ENCODE measurements at regions not wholly inside any gene's neighbourhood (a gene's known extent, or its start where the extent isn't known, plus 50 kb on each side); places are given as distances from the start of the nearest gene placed in this dataset.
"Not testable (repeated sequence)": the region's sequence is repeated elsewhere in the genome, so short reads cannot be mapped to it uniquely, and the experiment has no call there.

DNA sequence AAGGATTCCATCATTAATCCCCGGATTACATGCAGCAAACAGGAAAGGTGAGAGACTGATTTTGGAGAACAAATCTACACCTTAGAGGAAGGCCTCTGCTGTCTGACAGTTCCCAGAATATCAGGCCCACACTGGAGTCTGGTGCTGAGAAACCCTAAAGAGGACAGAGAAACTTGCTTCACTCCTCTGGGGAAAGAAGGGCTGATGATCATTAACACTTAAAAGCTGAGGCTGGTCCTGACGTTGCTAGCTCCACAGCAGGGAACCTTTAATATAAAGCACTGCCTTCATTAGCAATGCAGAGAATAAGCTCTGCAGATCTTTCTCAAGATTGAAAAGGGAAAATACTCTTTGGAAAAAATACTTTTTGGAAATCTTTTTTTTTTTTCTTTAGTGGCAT is 1472.4 kb upstream of the GOT2 start:
- Mint-ChIP-seq H3K4me1 (ENCODE audit: low read depth) (no peaks in the 10 kb centered on the region), H3K36me3 (ENCODE audit: low read depth) (no peaks in the 10 kb centered on the region), H3K27me3 (ENCODE audit: low read depth) (no peaks in the 10 kb centered on the region), H3K9me3 (peaks cover 14% of the 10 kb centered on the region), H3K4me3 (no peak overlapping the region), H3K27ac (no peak overlapping the region)
- no peak for DNase-seq (ENCODE audit: low spot score)

DNA sequence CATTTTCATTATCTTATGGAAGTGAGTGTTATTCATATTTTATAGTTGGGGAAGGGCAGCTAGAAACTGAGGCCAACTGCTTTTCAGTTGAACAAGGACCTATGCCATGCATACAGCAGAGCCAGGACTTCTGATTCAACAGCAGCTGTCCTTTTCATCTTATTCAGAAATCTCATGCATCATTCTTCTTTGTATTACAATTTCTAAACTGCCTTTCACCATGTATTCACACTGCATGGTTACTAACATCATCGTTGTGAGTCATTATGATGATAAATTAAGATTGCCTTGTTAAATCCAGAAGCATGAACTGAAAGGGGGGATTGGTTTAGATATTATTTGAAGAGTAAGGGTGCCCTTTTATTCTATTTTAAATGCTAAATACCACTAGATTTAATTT is 1470.1 kb upstream of the GOT2 start:
- no peak for DNase-seq (ENCODE audit: low spot score)
- Mint-ChIP-seq H3K4me1 (ENCODE audit: low read depth) (no peaks in the 10 kb centered on the region), H3K4me3 (no peak overlapping the region), H3K27me3 (ENCODE audit: low read depth) (no peaks in the 10 kb centered on the region), H3K36me3 (ENCODE audit: low read depth) (no peaks in the 10 kb centered on the region), H3K27ac (no peak overlapping the region), H3K9me3 (peaks cover 23% of the 10 kb centered on the region)

GRCh38 chr16:60203525-60204124 is 1469.5 kb upstream of the GOT2 start:
- H3K27ac Mint-ChIP-seq = no peak overlapping the region
- no peak for DNase-seq (ENCODE audit: low spot score)
- H3K36me3 Mint-ChIP-seq (ENCODE audit: low read depth) = no peaks in the 10 kb centered on the region
- no peaks in the 10 kb centered on the region for H3K4me1 Mint-ChIP-seq (ENCODE audit: low read depth)
- H3K4me3 Mint-ChIP-seq = no peak overlapping the region
- H3K9me3 Mint-ChIP-seq = peaks cover 23% of the 10 kb centered on the region
- no peaks in the 10 kb centered on the region for H3K27me3 Mint-ChIP-seq (ENCODE audit: low read depth)

DNA sequence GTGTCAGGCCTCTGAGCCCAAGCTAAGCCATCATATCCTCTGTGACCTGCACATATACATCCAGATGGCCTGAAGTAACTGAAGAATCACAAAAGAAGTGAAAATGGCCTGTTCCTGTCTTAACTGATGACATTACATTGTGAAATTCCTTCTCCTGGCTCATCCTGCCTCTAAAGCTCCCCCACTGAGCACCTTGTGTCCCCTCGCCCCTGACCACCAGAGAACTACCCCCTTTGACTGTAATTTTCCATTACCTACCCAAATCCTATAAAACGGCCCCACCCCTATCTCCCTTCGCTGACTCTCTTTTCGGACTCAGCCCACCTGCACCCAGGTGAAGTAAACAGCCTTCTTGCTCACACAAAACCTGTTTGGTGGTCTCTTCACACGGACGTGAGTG is 1466.6 kb upstream of the GOT2 start:
- not testable (repeated sequence) for H3K36me3 Mint-ChIP-seq (ENCODE audit: low read depth); DNase-seq (ENCODE audit: low spot score); H3K27me3 Mint-ChIP-seq (ENCODE audit: low read depth); H3K4me3 Mint-ChIP-seq; H3K27ac Mint-ChIP-seq; H3K4me1 Mint-ChIP-seq (ENCODE audit: low read depth)
- H3K9me3 Mint-ChIP-seq = peaks cover 23% of the 10 kb centered on the region

GRCh38 chr16:60200161-60200560 is 1466.0 kb upstream of the GOT2 start:
- no peak overlapping the region for H3K27ac Mint-ChIP-seq
- DNase-seq (ENCODE audit: low spot score) = no peak
- H3K4me3 Mint-ChIP-seq = no peak overlapping the region
- no peaks in the 10 kb centered on the region for H3K36me3 Mint-ChIP-seq (ENCODE audit: low read depth)
- H3K27me3 Mint-ChIP-seq (ENCODE audit: low read depth) = no peaks in the 10 kb centered on the region
- no peaks in the 10 kb centered on the region for H3K4me1 Mint-ChIP-seq (ENCODE audit: low read depth)
- H3K9me3 Mint-ChIP-seq = peaks cover 23% of the 10 kb centered on the region

DNA sequence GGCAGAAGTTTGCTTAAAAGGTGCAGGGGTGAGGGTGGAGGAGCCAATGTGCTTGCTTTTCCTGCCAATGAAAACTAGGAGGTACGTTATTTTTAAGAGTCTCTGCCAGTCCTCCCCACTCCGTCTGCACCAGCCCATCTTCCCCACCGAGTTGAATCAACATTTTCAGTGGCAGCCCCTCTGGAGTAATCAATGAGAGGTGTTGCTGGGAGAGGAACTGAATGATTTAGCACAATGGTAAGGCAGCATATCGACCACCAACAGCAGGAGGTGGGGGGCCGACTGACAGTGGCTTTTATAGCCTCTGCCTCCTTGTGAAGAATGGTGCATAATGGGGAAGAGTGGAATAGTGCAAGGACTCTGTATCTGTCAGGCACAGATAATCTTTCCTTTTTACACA is 1465.0 kb upstream of the GOT2 start:
- H3K4me1 Mint-ChIP-seq (ENCODE audit: low read depth) = no peaks in the 10 kb centered on the region
- no peak for DNase-seq (ENCODE audit: low spot score)
- H3K9me3 Mint-ChIP-seq = peaks cover 23% of the 10 kb centered on the region
- no peak overlapping the region for H3K27ac Mint-ChIP-seq
- H3K4me3 Mint-ChIP-seq = no peak overlapping the region
- no peaks in the 10 kb centered on the region for H3K27me3 Mint-ChIP-seq (ENCODE audit: low read depth)
- H3K36me3 Mint-ChIP-seq (ENCODE audit: low read depth) = no peaks in the 10 kb centered on the region

- H3K4me1 Mint-ChIP-seq (ENCODE audit: low read depth) = no peaks in the 10 kb centered on the region
- H3K4me3 Mint-ChIP-seq = no peak overlapping the region
- no peaks in the 10 kb centered on the region for H3K36me3 Mint-ChIP-seq (ENCODE audit: low read depth)
- no peaks in the 10 kb centered on the region for H3K27me3 Mint-ChIP-seq (ENCODE audit: low read depth)
- H3K27ac Mint-ChIP-seq = no peak overlapping the region
- peaks cover 34% of the 10 kb centered on the region for H3K9me3 Mint-ChIP-seq
- no peak for DNase-seq (ENCODE audit: low spot score)
These were observed 1447.4 kb upstream of the GOT2 start for GRCh38 chr16:60181536-60181935.

- no peak overlapping the region for H3K4me3 Mint-ChIP-seq
- DNase-seq (ENCODE audit: low spot score) = no peak
- H3K27ac Mint-ChIP-seq = no peak overlapping the region
- H3K9me3 Mint-ChIP-seq = peaks cover 35% of the 10 kb centered on the region
- no peaks in the 10 kb centered on the region for H3K36me3 Mint-ChIP-seq (ENCODE audit: low read depth)
- no peaks in the 10 kb centered on the region for H3K27me3 Mint-ChIP-seq (ENCODE audit: low read depth)
- no peaks in the 10 kb centered on the region for H3K4me1 Mint-ChIP-seq (ENCODE audit: low read depth)
These were observed 1446.5 kb upstream of the GOT2 start for GRCh38 chr16:60180609-60181008.

DNA sequence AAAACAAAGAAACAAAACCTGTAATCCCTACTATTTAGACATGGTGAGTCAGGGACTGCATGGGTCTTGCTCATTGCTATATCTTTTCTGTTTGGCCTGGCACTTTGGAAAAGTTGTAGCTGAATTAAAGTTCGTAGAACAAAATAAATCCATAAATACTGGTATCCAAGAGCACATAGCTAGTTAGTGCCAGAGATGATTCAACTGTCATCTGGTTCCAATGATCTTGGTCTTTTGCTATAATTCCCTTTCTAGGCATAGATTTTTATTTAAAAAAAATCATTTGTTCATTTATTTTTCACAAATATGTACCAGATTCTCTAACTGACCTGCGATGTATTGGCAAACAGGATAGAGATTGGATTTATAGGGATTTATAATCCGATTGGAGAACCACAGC is 1436.1 kb upstream of the GOT2 start:
- Mint-ChIP-seq H3K27me3 (ENCODE audit: low read depth) (no peaks in the 10 kb centered on the region), H3K4me1 (ENCODE audit: low read depth) (no peaks in the 10 kb centered on the region), H3K27ac (no peak overlapping the region), H3K4me3 (no peak overlapping the region), H3K9me3 (peaks cover 15% of the 10 kb centered on the region), H3K36me3 (ENCODE audit: low read depth) (no peaks in the 10 kb centered on the region)
- no peak for DNase-seq (ENCODE audit: low spot score)

DNA sequence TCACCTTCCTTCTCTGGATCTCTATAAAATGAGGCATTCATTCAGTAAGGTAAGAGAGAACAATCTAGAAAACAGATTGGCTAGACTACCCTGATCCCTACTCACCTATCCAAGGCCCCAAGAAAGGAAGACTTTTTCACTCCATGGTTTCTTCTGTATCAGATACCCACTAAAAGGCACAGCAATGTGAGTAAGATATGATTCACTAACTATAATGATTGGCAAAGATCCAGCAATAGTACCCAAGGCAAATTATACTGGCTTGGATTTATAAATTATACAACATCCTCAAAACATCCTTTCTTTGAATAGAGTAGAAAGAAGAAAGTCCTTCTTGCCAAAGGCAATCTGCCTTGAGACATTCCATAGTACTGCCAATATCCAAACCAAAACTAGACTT is 1432.0 kb upstream of the GOT2 start:
- H3K27ac Mint-ChIP-seq = no peak overlapping the region
- no peak for DNase-seq (ENCODE audit: low spot score)
- no peak overlapping the region for H3K4me3 Mint-ChIP-seq
- H3K36me3 Mint-ChIP-seq (ENCODE audit: low read depth) = no peaks in the 10 kb centered on the region
- H3K4me1 Mint-ChIP-seq (ENCODE audit: low read depth) = no peaks in the 10 kb centered on the region
- peaks cover 8% of the 10 kb centered on the region for H3K9me3 Mint-ChIP-seq
- no peaks in the 10 kb centered on the region for H3K27me3 Mint-ChIP-seq (ENCODE audit: low read depth)

DNA sequence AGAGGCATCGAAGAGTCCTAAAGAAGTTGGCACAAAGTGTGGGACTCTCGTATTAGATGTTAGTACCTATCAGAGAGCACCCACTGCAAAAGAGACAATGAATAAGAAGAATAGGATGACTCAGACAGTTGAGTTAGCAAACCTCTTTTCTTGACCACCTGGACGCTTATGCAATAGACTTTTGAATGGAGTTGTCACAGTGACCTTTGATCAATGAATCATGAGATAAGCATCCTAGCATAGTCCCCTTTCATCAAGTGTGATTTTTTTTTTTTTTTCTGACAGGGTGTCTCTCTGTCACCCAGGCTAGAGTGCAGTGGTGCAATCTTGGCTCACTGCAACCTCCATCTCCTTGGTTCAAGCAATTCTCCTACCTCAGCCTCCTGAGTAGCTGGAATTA is 1417.9 kb upstream of the GOT2 start:
- H3K27me3 Mint-ChIP-seq (ENCODE audit: low read depth) = no peaks in the 10 kb centered on the region
- H3K4me3 Mint-ChIP-seq = no peak overlapping the region
- DNase-seq (ENCODE audit: low spot score) = no peak
- H3K9me3 Mint-ChIP-seq = peaks cover 37% of the 10 kb centered on the region
- no peak overlapping the region for H3K27ac Mint-ChIP-seq
- no peaks in the 10 kb centered on the region for H3K4me1 Mint-ChIP-seq (ENCODE audit: low read depth)
- H3K36me3 Mint-ChIP-seq (ENCODE audit: low read depth) = no peaks in the 10 kb centered on the region

GRCh38 chr16:60150907-60151306 is 1416.8 kb upstream of the GOT2 start:
- H3K4me1 Mint-ChIP-seq (ENCODE audit: low read depth) = no peaks in the 10 kb centered on the region
- no peak overlapping the region for H3K27ac Mint-ChIP-seq
- no peaks in the 10 kb centered on the region for H3K27me3 Mint-ChIP-seq (ENCODE audit: low read depth)
- no peak overlapping the region for H3K4me3 Mint-ChIP-seq
- H3K36me3 Mint-ChIP-seq (ENCODE audit: low read depth) = no peaks in the 10 kb centered on the region
- peaks cover 38% of the 10 kb centered on the region for H3K9me3 Mint-ChIP-seq
- DNase-seq (ENCODE audit: low spot score) = no peak

- Mint-ChIP-seq H3K9me3 (peaks cover 37% of the 10 kb centered on the region), H3K27me3 (ENCODE audit: low read depth) (no peaks in the 10 kb centered on the region), H3K4me3 (no peak overlapping the region), H3K4me1 (ENCODE audit: low read depth) (no peaks in the 10 kb centered on the region), H3K27ac (no peak overlapping the region), H3K36me3 (ENCODE audit: low read depth) (no peaks in the 10 kb centered on the region)
- no peak for DNase-seq (ENCODE audit: low spot score)
These were observed 1409.2 kb upstream of the GOT2 start for GRCh38 chr16:60143348-60143705.

- Mint-ChIP-seq H3K36me3 (ENCODE audit: low read depth) (no peaks in the 10 kb centered on the region), H3K4me3 (no peak overlapping the region), H3K27ac (no peak overlapping the region)
These were observed 1408.7 kb upstream of the GOT2 start for GRCh38 chr16:60142619-60143347.

DNA sequence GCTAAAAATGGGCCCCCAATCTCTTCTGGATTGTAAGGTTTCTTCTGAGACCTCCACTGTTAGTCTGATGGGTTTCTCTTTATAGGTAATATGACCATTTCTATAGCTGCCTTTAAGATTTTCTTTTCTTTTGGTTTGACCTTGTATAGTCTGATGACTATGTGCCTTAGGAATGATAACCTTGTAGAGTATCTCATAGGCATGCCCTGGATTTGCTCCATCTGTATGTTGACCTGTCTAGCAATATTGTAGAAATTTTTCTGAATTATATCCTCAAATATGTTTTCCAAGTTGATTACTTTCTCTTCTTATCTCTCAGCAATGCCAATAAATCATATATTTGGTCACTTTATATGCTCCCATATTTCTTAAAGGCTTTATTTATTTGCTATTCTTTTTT is 1403.8 kb upstream of the GOT2 start:
- no peaks in the 10 kb centered on the region for H3K27me3 Mint-ChIP-seq (ENCODE audit: low read depth)
- H3K36me3 Mint-ChIP-seq (ENCODE audit: low read depth) = no peaks in the 10 kb centered on the region
- no peak overlapping the region for H3K4me3 Mint-ChIP-seq
- DNase-seq (ENCODE audit: low spot score) = no peak
- peaks cover 53% of the 10 kb centered on the region for H3K9me3 Mint-ChIP-seq
- no peak overlapping the region for H3K27ac Mint-ChIP-seq
- H3K4me1 Mint-ChIP-seq (ENCODE audit: low read depth) = no peaks in the 10 kb centered on the region

More at GRCh38 chr16:60142619-60143347, 1408.7 kb upstream of the GOT2 start:
- H3K4me1 Mint-ChIP-seq (ENCODE audit: low read depth) = no peaks in the 10 kb centered on the region
- peaks cover 39% of the 10 kb centered on the region for H3K9me3 Mint-ChIP-seq
- no peak for DNase-seq (ENCODE audit: low spot score)
- H3K27me3 Mint-ChIP-seq (ENCODE audit: low read depth) = no peaks in the 10 kb centered on the region
